ENCODE measurements at regions not wholly inside any gene's neighbourhood (a gene's known extent, or its start where the extent isn't known, plus 50 kb on each side); places are given as distances from the start of the nearest gene placed in this dataset.

DNA sequence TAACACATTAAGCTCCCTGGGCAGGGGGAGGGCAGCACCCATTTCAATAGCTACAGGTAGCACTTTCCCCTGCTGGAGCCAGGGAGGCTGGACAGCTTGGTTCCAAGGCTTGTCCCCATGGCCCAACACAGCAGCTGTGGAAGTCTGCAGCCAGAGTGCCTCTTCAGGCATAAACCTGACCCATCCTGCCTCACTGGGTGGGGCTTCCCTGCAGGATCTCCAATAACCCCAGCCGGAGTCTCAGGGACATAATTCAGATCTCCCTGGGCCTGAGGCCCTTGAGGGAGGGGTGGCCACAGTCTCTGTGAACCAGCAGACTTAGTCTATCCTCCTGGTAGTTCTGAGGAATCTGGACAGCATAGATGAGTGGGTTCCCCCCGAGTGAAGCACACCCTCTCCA lies 1001.9 kb upstream of the CHAC2 start:
- in situ Hi-C loops (cut with MboI) (no loop called here), intact Hi-C loops (cut with micrococcal nuclease; ENCODE audit: unreplicated experiment) (loop anchor here (10.0 kb wide), 1 partner anchor 261 kb away; no protein-coding TSS in a partner anchor)
- WGBS (ENCODE audit: insufficient coverage, insufficient replicate concordance, low lambda C conversion rate, missing lambda C conversion rate), result 22% methylated on average over 2 of the region's 2 CpGs
- H3K4me3 ChIP-seq, result no peak overlapping the region
- DNase-seq (ENCODE audit: low read depth, low spot score) (no peak), FAIRE-seq (no peak), ATAC-seq (no peak)
- no TSS peak for BruUV-seq (replicated peaks)
- SMC1A ChIA-PET (ENCODE audit: uncharacterized antibody, unreplicated experiment), result no interaction called here
- H3K27me3 ChIP-seq (replicated peaks in 1 of 2; ENCODE audit: control insufficient read depth in 2 of 2, insufficient read depth in 2 of 2, low read length in 1 of 2), result no peaks in the 10 kb centered on the region
- H3K9ac ChIP-seq (ENCODE audit: control insufficient read depth, insufficient read depth, low read length), result no peak overlapping the region
- POLR2A ChIA-PET, result no interaction called here
- TF ChIP-seq, protein P1, sequence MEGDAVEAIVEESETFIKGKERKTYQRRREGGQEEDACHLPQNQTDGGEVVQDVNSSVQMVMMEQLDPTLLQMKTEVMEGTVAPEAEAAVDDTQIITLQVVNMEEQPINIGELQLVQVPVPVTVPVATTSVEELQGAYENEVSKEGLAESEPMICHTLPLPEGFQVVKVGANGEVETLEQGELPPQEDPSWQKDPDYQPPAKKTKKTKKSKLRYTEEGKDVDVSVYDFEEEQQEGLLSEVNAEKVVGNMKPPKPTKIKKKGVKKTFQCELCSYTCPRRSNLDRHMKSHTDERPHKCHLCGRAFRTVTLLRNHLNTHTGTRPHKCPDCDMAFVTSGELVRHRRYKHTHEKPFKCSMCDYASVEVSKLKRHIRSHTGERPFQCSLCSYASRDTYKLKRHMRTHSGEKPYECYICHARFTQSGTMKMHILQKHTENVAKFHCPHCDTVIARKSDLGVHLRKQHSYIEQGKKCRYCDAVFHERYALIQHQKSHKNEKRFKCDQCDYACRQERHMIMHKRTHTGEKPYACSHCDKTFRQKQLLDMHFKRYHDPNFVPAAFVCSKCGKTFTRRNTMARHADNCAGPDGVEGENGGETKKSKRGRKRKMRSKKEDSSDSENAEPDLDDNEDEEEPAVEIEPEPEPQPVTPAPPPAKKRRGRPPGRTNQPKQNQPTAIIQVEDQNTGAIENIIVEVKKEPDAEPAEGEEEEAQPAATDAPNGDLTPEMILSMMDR (IDR thresholded peaks at IDR 0.05 in 2 of 3, conservative IDR thresholded peaks at IDR 0.05 in 1 of 3; ENCODE audit: control insufficient read depth in 2 of 3, extremely low read depth in 1 of 3, insufficient read depth in 1 of 3, low read depth in 3 of 3, low read length in 3 of 3), result no peak
- TF ChIP-seq ZNF384 (IDR thresholded peaks at IDR 0.05; ENCODE audit: borderline replicate concordance, low read depth, low read length), result no peak
- no peak for TF ChIP-seq FOXM1 (IDR thresholded peaks at IDR 0.05; ENCODE audit: low read depth, low read length)
- TF ChIP-seq, protein P2, sequence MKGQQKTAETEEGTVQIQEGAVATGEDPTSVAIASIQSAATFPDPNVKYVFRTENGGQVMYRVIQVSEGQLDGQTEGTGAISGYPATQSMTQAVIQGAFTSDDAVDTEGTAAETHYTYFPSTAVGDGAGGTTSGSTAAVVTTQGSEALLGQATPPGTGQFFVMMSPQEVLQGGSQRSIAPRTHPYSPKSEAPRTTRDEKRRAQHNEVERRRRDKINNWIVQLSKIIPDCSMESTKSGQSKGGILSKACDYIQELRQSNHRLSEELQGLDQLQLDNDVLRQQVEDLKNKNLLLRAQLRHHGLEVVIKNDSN (IDR thresholded peaks at IDR 0.05; ENCODE audit: borderline replicate concordance, extremely low read length, insufficient read depth, low read depth, low read length), result no peak
- TF ChIP-seq LARP7 (IDR thresholded peaks at IDR 0.05), result no peak
- TF ChIP-seq SMAD5 (IDR thresholded peaks at IDR 0.05; ENCODE audit: low read depth), result no peak
- no peak for TF ChIP-seq SKIL (IDR thresholded peaks at IDR 0.05; ENCODE audit: low read depth, poor library complexity, severe bottlenecking)
- H3K4me1 ChIP-seq (ENCODE audit: control insufficient read depth, insufficient read depth, low read length), result no peaks in the 10 kb centered on the region
- no peaks in the 10 kb centered on the region for H3K79me2 ChIP-seq (ENCODE audit: control insufficient read depth, insufficient read depth, low read length)
- H3K27ac ChIP-seq (ENCODE audit: control insufficient read depth, insufficient read depth), result no peak overlapping the region
- no peaks in the 10 kb centered on the region for H3K9me3 ChIP-seq (replicated peaks; ENCODE audit: control insufficient read depth, insufficient read depth, low read length)
- RAD21 ChIA-PET (ENCODE audit: unreplicated experiment), result no interaction called here
- no peak overlapping the region for H2AFZ ChIP-seq (ENCODE audit: control insufficient read depth, low read depth, low read length)
- no peaks in the 10 kb centered on the region for H3K36me3 ChIP-seq (ENCODE audit: control insufficient read depth in 2 of 2, insufficient read depth in 2 of 2, low read length in 1 of 2)
- no peak overlapping the region for H3K4me2 ChIP-seq (ENCODE audit: control insufficient read depth, insufficient read depth)
- CTCF ChIA-PET, result no interaction called here
- no peaks in the 10 kb centered on the region for H4K20me1 ChIP-seq (ENCODE audit: control insufficient read depth, insufficient read depth)
